GM21576 (cell line): ENCODE measurements at regions not wholly inside any gene's neighbourhood (a gene's known extent, or its start where the extent isn't known, plus 50 kb on each side); places are given as distances from the start of the nearest gene placed in this dataset.

Source experiments
- ATAC-seq: cut with Tn5 transposase; IDR thresholded peaks from one replicate; pipeline ENCODE4 v1.9.1; 2021; ENCODE audit warnings: mild to moderate bottlenecking, moderate library complexity; ENCODE audit not compliant: unreplicated experiment

DNA sequence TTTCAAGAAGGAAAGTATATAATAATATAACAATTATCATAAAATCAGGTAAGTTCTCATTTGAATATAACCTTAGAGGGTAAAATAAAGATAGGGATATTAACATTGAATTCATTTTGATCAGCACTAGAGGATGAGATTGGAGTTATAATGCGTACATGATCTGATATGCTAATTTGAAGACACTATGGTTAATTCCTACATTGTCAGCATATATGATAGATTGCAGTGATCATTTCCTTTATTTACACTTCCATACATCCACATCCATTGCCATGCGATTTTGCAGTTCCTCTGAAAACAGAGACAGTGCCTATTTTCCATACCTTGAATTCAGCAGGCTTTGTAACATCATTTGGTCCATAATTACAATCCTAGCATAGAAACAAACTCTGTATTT lies 519.2 kb downstream of the CCDC85A start:
- ATAC-seq, result no peak

DNA sequence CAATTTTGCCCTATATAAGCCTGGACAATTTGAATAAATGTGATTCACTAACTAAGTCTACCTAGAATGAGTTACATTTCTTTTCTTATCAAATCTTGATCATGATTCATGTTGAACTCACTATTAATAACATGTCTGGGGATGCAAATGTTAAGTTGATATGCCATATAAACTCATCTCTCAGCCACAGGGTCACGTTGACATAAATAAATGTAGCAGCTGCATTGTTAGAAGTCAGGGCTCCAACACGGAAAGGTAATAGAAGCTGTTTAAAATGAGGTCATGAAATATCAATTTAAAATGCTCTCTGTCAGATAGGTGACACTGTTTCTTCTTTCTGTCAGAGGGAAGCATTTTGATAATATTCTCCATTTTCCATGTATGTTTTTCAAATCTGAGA lies 521.9 kb downstream of the CCDC85A start:
- no peak for ATAC-seq

DNA sequence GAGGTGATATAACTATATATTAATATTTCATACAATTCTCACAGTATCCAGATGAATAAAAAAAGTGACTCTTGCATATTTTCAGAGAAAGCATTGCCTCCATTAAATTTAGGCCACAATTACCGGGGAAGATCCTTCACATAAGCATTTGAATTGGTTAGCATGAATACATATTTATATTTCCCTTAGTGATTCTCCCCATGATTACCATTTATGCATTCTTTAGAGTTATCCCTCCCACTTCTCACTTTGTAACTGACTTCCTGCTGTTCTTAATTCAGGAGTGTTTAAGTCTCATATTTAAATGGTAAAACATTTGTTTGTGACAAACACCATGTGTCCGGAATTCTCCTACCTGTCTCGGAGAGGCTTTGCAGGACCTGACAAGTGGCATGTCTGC lies 523.4 kb downstream of the CCDC85A start:
- no peak for ATAC-seq

DNA sequence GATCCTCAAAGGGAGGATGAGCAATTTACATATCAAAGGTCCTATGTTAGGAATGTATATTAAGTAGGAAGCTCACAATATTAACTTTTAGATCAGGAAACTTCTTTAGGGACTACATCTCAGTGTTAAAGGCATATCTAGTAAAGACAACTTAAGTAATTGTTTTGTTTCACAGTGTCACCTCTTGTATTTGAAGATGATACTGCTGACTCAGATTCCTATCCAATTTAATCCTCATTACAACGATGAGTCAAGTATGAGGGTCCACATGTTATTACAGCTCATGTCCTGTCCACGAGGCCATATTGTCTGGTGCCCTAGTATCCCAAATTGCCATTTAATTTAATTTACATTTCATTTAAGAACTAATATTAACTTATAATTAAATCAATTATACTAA lies 523.9 kb downstream of the CCDC85A start:
- ATAC-seq, result no peak

DNA sequence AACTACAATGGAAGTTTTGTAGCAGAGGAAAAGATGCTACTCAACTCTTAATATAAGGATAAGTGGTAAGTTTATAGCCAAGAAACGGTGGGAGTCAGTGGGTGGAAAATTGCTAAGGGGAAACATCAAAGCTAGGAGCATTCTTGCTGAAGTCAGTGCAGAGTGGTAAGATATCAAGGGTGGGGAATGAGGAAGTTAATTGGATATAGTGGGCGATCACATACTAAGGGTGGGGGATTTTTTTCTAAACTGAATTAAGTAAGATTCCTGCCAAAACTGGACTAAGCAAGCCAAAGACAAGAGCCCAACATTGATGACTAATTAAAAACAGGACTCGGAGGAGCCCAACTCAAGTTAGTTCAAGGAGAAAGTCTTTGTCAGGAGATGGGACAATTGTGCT lies 525.4 kb downstream of the CCDC85A start:
- no peak for ATAC-seq

DNA sequence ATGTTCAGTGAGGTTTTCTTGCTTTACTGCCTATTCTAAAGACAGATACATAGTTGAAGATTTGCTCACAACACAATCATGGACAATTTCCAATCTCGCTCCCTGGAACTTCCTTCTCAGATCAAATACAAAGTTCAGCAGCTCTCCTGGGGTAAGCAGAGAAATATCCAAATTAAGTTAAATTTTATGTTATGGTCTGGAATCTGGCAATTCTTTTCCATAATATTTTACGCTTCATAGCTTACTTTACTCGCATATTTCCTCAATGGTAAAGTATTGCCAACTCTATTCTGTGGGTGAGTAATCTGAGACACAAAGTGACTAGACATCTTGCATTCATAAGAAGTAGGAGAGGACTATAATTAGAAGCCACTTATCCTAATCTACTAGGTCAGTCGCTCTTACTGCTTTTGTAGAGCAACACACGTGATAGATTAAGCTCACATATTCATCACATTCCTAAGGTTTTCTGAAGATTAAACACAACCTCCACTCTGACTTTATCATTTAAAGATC lies 529.4 kb downstream of the CCDC85A start:
- ATAC-seq, result no peak

DNA sequence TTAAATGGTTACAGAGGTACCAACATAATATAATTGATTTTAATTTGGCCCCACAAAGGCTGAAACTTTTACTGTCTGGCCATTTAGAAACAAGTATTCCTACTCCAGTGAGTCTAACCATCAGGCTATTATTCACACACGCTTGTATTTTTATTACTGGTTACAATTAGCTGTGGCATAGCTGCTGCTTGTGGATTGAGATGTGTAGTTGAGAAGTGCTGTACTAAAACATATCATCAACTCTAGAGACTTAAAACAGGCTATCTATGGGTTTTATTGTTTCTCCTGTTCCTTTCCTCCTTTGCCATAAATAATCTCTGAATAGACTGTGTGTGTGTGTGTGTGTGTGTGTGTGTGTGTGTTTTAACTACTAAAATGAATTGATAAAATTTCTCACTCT lies 530.2 kb downstream of the CCDC85A start:
- ATAC-seq, result no peak

DNA sequence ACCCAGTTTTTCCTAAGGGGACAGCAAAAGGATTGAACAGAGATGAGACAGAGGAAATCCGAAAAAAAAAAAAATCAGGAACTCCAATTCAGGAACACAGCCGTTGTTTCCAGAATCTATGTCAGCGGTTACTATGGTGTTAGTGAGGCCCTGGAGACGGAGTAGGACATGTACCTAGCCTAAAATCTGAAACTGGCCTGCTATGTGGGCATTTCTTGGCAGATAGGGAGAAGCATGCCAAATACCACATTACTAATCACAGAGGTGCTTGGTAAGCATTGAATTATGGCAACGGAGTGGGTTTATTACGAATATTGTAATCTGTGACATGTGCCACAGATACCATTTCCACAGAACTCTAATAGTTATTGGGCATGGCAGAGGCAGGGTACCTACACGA lies 530.6 kb downstream of the CCDC85A start:
- no peak for ATAC-seq

DNA sequence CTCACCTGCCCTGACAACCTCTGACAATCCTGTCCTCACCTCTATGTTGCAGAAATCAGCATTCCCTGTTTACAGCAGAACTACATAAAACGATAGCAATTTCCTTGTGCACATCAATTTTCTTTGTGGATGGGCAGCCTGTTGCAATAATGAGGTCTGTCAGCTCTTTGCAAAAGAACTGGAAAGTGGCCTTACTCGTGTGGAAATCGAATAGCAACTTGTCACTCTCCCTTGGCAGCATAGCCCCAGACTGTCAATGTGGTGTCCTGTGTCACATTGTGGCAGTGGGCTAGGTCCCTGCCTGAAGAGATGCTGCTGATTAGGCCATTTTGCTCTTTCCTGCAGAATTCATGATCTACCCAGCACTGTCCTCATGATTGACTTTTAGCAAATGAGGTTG lies 531.9 kb downstream of the CCDC85A start:
- ATAC-seq, result no peak

DNA sequence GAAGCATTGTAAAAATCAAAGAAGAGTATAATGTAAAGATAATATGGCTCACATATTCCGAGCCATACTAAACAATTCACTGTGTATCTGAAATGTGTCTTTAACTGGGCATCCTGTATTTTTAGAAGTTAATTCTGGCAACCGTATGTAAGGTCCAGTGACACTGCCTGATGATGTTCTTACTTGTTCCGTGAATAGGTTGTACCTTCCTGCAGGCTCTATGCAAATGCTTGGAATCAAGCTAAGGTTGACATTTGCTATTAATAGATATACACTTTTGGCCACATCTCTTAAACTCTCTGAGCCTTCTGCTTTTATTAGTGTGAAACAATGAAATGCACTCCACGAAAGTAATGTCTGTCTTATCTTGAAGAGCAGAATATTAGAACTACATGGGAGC lies 534.6 kb downstream of the CCDC85A start:
- no peak for ATAC-seq

DNA sequence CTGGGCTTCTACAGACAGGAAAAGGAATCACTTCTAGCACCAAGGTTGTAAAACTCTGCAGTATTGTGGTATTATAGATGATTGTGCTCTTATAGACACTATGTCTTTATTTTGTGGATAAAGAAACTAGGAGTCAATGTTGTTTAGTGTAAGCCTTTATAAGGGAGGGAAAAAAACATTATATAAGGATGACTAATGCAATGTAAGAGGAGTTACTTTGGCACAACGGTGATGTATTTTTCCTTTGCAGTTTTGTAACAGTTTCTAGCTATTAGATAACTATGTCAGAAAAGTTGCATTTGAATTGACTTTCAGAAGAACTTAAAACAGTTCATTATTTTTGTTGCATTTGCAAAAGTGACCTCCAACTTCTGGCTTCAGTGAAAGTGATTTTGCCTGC lies 545.4 kb downstream of the CCDC85A start:
- no peak for ATAC-seq

DNA sequence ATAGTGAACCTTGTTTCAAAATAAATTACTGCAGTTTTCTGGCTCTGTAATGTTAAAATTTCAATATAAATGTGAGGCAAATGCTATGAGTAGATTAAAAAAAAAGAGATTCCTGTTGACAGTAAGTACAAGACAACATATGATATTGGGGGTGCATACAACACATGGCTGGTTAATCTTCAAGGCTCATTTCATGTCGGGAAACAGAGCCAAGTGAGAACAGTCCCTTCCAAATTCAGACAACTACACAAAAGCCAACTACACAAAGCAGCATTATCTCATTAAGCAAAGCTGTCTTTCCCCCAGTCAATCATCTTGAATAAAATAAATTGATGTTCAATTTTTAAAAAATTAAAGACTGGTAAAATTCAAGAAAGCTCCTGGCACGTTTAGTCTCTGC lies 549.2 kb downstream of the CCDC85A start:
- no peak for ATAC-seq

DNA sequence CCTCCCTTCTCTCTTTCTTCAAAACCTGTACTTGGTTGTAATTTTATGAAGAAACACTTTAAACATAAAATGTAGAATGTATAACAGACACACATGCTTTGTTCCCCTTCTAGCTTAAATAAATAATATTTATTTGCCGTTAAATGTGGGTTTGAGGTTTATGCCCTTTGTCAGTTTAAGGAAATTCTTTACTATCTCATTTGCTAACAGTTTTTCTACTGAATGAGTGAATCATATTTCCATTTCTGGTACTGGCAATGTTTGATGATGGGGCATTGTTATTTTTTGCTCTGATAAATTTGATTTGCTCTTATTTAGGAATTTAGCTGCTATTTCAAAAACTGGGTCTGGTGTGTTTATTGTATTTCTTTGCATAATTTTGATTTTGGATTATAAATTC lies 555.6 kb downstream of the CCDC85A start:
- ATAC-seq, result no peak

DNA sequence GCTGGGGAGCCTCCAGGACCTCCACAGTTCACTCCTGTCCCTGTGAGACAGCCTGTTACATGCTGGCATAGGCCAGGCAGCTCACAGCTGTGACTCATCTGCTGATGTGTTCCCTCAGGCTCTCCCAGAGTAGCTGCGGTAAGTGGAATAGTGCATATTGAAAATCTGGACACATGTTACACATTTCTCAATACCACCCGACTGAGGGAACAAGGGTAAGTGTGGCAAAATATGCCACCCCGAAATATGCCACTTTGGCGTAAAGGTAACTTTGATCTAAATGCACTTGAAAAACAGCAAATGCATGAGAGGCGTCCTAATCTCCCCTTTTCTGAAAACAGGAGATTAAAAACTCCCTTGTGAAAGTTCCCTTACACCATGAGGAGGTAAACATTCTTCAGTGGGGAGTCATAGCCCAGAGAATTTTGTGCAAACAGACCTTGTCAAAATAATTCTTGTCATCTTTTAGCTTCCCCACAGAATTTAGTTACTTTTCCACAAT lies 557.9 kb downstream of the CCDC85A start:
- no peak for ATAC-seq

DNA sequence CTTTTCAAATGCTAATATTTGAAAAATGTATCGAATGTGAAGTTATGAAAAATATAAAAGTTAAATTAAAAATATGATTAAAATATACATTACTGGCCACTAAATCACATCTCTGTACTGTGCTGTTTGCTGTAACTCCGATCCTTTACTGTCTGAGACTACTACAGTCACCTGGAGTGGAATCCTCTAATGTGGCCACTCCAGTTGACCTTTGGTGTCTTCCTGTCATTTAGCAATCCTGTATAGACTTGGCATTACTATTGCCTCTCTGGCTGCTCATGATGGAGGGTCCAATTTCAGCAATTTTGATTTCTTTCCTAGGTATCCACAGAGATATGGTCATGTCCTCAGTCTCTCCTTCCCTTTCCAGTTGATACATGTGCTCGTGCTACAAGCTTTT lies 560.0 kb downstream of the CCDC85A start:
- no peak for ATAC-seq

DNA sequence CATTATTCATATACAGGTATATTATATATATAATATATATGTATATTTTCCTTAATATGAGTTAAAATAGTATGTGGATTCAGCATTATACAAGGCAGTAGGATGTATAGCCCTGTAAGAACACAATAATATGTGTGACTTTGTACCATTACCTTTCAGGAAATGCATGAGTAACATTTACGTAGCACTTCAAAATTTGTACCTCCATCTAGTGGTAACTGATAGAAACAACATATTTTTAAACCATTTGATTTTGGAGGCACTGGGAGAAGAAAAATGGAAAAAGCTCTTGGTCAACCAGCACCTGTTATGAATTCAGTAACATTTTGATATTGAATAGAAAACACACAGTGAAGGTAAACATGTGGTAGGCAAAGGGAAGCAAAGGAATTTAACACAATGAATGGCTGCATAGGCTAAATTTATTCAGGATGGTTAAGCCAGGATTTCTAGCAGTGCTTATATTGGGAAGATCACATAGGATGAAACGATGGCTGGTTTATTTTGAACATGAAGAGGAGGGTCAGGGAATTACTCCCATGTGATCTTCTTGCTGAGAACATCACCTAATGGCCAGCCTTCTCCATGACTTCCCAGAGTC lies 565.5 kb downstream of the CCDC85A start:
- ATAC-seq, result no peak

DNA sequence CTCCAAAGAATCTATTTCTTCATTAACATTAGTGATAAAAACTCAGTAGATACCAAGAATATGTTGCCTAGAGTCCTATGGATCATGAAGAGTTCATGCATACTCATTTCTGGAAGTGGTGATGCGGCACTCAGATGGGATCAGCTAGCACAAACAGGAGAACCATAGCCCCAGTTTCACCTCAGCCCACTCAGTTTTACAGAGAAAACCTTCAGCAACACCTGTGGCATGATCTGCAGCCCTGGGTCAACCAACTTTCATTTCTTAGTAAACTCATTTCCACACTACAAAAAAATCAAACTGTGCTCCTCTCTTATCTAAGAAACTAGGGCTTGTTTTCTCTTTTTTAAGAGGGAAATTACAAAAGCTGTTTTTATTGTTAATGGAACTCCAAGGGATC lies 569.4 kb downstream of the CCDC85A start:
- ATAC-seq, result no peak

DNA sequence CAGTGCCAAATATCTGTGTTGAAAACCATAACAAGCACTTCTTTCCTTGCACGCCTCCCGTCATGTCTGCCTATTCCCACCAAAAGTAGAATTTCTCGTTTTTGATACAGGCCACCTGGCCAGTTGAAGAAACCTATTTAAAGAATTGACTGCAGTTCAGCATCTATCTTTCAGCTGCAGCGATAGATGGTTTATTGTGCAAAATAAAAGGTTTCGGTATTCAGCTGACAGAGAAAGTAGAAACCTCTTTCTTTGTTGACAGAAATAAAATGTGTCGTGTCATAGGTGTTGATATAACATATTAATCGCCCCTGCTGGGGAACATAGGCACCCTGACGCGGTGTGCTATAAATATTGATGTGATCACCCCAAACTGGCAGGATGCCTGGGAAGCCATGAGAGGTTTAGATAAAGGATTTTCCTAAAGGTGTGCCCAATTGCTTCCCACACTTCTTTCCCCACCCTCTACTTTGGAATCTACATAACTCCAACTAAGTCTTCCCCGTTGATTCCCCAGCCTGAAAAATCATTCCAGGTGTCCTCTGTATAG lies 570.4 kb downstream of the CCDC85A start:
- ATAC-seq, result no peak

DNA sequence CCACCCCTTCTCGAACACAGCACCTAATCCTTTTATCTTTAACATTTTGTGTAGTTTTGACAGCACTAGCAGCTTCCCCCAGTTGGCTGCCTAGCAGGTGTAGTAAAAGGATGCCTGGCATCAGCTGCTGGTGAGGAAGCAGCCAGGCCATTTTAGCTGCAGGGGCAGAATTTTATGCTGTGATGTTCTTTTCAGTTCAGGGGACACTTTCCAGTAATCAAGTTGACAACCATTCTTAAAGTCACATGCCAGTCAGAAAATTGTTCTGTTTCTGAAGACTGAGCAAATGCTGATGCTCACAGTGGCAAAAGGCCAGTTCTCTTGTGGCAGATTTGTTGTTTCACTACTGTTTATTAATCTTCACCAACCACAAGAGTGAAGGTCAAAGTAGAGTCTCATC lies 570.8 kb downstream of the CCDC85A start:
- ATAC-seq, result no peak

DNA sequence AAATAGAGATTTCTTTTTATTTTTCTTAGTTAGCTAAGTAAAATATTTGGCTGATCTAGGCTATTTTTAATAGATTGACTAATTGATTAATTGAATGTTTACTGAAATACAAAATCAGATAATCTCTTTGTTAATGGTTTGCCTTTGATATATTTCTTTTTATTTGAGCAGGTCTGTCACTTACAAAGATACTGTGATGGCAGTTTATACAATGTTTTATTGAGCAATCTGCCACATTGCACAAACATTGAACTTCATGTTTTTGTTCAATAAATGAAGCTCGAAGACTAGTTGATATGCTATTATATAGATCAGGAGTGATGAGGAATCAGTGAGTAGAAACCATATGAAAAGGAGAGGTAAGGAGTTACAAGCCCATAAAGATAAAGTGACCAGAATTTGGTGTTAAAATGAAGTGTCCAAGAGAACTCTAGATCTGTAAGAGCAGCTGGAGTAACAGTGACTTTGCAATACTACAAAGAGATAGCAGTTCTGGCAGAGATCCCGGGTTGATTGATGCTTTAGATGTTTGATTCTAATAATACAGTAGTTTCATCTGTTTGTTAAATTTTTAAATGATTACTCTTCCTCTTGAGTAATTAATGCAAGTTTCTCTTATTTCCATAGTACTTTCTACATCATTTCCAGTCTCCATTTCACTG lies 574.2 kb downstream of the CCDC85A start:
- ATAC-seq, result no peak

DNA sequence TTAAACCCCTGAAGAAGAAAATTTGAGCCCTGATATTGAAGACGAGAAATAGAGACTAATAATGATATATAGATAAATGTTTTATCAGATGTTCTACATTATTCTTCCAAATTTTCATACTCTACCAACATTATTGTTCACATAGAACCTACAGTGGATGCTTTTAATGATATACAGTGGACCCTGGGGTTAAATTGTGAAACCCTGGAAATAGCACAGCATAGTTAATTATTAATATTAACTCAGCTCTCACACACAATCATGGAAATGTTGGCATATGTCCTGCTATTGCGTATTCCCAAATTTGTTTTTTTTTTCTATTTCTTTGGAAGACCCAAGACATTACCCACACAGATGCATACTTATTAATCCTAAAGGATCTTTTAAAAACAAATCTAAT lies 579.9 kb downstream of the CCDC85A start:
- no peak for ATAC-seq

DNA sequence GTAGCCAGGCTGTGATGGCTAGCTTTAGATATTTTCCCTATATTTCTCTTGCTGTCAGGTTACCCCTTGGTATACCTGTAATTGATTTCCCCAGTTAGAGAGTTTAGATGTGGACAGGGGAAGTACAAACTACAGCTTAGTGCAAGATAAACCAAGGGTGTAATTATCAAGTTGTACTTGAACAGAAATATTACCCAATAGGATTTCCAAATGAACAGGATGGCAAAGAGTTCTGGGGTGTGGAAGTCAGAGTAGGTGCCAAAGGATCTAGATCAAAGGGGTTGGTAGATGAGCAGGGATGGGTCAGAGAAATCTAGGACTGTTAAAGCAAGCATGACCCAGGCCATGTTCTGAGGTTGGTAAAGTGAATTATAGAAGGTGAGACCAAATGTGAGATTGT lies 585.2 kb downstream of the CCDC85A start:
- no peak for ATAC-seq
